Vagina (tissue), 2 donors: ENCODE measurements at regions not wholly inside any gene's neighbourhood (a gene's known extent, or its start where the extent isn't known, plus 50 kb on each side); places are given as distances from the start of the nearest gene placed in this dataset.
A peak's percentile ranks its signal among the peaks of the same experiment; 100 is the strongest.
"Not testable (repeated sequence)": the region's sequence is repeated elsewhere in the genome, so short reads cannot be mapped to it uniquely, and the experiment has no call there.

Source experiments
- DNase-seq, 2 donors: peaks; one replicate each; pipeline ENCODE4 v3.0.0-alpha.2; 2017; ENCODE audit errors: extremely low spot score in 2 of 2
- H3K27ac ChIP-seq: fragments of 200-600 bp; sonication (generic); one replicate; pipeline ENCODE4 v1.5.1; 2019
- H3K27me3 ChIP-seq: fragments of 200-600 bp; sonication (generic); one replicate; pipeline ENCODE4 v1.5.1; 2019
- H3K36me3 ChIP-seq, 2 donors: fragments of 200-600 bp; sonication (generic); one replicate each; pipeline ENCODE4 v1.5.1; 2017 to 2019
- H3K4me1 ChIP-seq: fragments of 200-600 bp; sonication (generic); one replicate; pipeline ENCODE4 v1.5.1; 2019
- H3K4me3 ChIP-seq, 2 donors: fragments of 200-600 bp; sonication (generic); 1 replicate in 1 of 2; 2 replicates in 1 of 2; pipeline ENCODE4 v1.5.1; 2016 to 2019
- H3K9me3 ChIP-seq: fragments of 200-600 bp; sonication (generic); one replicate; pipeline ENCODE4 v1.5.1; 2019
- CTCF ChIP-seq, 3 experiments: fragments of 450-650 bp in 2 of 3; fragments of 200-600 bp in 1 of 3; sonication (generic) in 1 of 3; IDR thresholded peaks; one replicate each; pipeline ENCODE4 v1.5.1; 2017 to 2019; ENCODE audit warnings: antibody characterized with exemption in 3 of 3, mild to moderate bottlenecking in 2 of 3, moderate library complexity in 2 of 3
- POLR2A ChIP-seq, 2 donors: fragments of 450-650 bp; IDR thresholded peaks; one replicate each; pipeline ENCODE4 v1.6.1; 2017; ENCODE audit warnings: antibody characterized with exemption in 2 of 2, mild to moderate bottlenecking in 2 of 2, moderate library complexity in 2 of 2
- POLR2AphosphoS5 ChIP-seq, 2 donors: sonication (generic); formaldehyde crosslinking; IDR thresholded peaks; one replicate each; pipeline ENCODE4 v1.9.0; 2017; ENCODE audit warnings: antibody characterized with exemption in 2 of 2, mild to moderate bottlenecking in 2 of 2, low read depth in 1 of 2; ENCODE audit not compliant: insufficient read depth in 1 of 2
- intact Hi-C: fragments of 100-400 bp; cut with DNase I; formaldehyde crosslinking; loops from one replicate; pipeline ENCODE4 v1.15.1; 2023

GRCh38 chr6:85357651-85358050 is 92.2 kb upstream of the NT5E start:
- Histone ChIP-seq H3K4me1 (peaks cover 8% of the 10 kb centered on the region), H3K36me3 (no peaks in the 10 kb centered on the region), H3K4me3 (no peak overlapping the region), H3K27me3 (no peaks in the 10 kb centered on the region), H3K27ac (no peak overlapping the region), H3K9me3 (no peaks in the 10 kb centered on the region)
- no peak for TF ChIP-seq POLR2AphosphoS5 (IDR thresholded peaks at IDR 0.05; ENCODE audit: insufficient read depth in 1 of 2, low read depth in 1 of 2)
- TF ChIP-seq POLR2A (IDR thresholded peaks at IDR 0.05) = no peak
- no peak for TF ChIP-seq CTCF (IDR thresholded peaks at IDR 0.05)
- DNase-seq = no peak
- intact Hi-C loops = no loop called here

- H3K4me1 ChIP-seq, H3K4me3 ChIP-seq, H3K27me3 ChIP-seq, DNase-seq, intact Hi-C loops, H3K27ac ChIP-seq, H3K9me3 ChIP-seq, H3K36me3 ChIP-seq: not testable (repeated sequence)
Observed at GRCh38 chr6:85356743-85357142, 93.1 kb upstream of the NT5E start.

GRCh38 chr6:85355816-85356215 is 94.1 kb upstream of the NT5E start:
- intact Hi-C loops = loop anchor here (2.0 kb wide), 1 partner anchor 127 kb away; no protein-coding TSS in a partner anchor
- TF ChIP-seq POLR2AphosphoS5 (IDR thresholded peaks at IDR 0.05; ENCODE audit: insufficient read depth in 1 of 2, low read depth in 1 of 2) (no peak), CTCF (IDR thresholded peaks at IDR 0.05) (no peak), POLR2A (IDR thresholded peaks at IDR 0.05) (no peak)
- no peak overlapping the region for H3K27ac ChIP-seq
- no peaks in the 10 kb centered on the region for H3K36me3 ChIP-seq
- no peaks in the 10 kb centered on the region for H3K9me3 ChIP-seq
- DNase-seq = no peak
- no peaks in the 10 kb centered on the region for H3K27me3 ChIP-seq
- no peak overlapping the region for H3K4me3 ChIP-seq
- H3K4me1 ChIP-seq = peaks cover 6% of the 10 kb centered on the region

GRCh38 chr6:85354761-85355618 is 94.9 kb upstream of the NT5E start:
- H3K9me3 ChIP-seq = no peaks in the 10 kb centered on the region
- no peaks in the 10 kb centered on the region for H3K4me1 ChIP-seq
- H3K27me3 ChIP-seq = no peaks in the 10 kb centered on the region
- intact Hi-C loops = loop anchor here (2.0 kb wide), 1 partner anchor 128 kb away; no protein-coding TSS in a partner anchor
- no peak overlapping the region for H3K4me3 ChIP-seq
- no peaks in the 10 kb centered on the region for H3K36me3 ChIP-seq
- TF ChIP-seq POLR2AphosphoS5 (IDR thresholded peaks at IDR 0.05; ENCODE audit: insufficient read depth in 1 of 2, low read depth in 1 of 2) (no peak), CTCF (IDR thresholded peaks at IDR 0.05) (peak; percentile 87 to 96 (median 96))
- no peak for DNase-seq
- H3K27ac ChIP-seq = no peak overlapping the region

- no peaks in the 10 kb centered on the region for H3K9me3 ChIP-seq
- no peak for TF ChIP-seq POLR2A (IDR thresholded peaks at IDR 0.05)
- no peak for TF ChIP-seq POLR2AphosphoS5 (IDR thresholded peaks at IDR 0.05; ENCODE audit: insufficient read depth in 1 of 2, low read depth in 1 of 2)
- TF ChIP-seq CTCF (IDR thresholded peaks at IDR 0.05) = no peak
- intact Hi-C loops = no loop called here
- H3K27me3 ChIP-seq = no peaks in the 10 kb centered on the region
- H3K27ac ChIP-seq = no peak overlapping the region
- no peak for DNase-seq
- no peaks in the 10 kb centered on the region for H3K36me3 ChIP-seq
- H3K4me1 ChIP-seq = no peaks in the 10 kb centered on the region
- no peak overlapping the region for H3K4me3 ChIP-seq
Observed at GRCh38 chr6:85353012-85353411, 96.9 kb upstream of the NT5E start.
